CMK (cell line): ENCODE measurements at regions not wholly inside any gene's neighbourhood (a gene's known extent, or its start where the extent isn't known, plus 50 kb on each side); places are given as distances from the start of the nearest gene placed in this dataset.
"Not testable (repeated sequence)": the region's sequence is repeated elsewhere in the genome, so short reads cannot be mapped to it uniquely, and the experiment has no call there.

ENCODE experiments used
- DNase-seq: peaks from one replicate; pipeline ENCODE4 v3.0.0-alpha.2; 2010; ENCODE audit warnings: low read depth

DNA sequence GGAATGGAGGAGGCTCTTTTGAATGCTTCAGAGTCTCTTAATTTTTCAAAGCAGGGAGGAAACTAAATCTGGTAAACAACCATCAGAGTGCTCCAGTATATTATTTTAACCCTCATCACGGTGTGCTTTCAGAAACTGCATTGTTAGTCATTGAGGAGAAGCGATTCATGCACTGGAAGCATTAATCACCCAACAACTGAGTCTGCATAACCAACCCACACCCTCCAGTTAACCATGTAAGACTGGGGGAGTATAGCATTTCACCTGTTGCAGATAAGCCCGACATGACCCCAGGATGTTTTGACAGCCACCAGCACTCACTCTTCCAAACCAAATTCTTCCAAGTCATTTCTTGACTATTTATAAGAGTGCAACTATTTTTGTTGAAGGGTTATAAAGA lies 257.6 kb downstream of the GATA3 start:
- no peak for DNase-seq

DNA sequence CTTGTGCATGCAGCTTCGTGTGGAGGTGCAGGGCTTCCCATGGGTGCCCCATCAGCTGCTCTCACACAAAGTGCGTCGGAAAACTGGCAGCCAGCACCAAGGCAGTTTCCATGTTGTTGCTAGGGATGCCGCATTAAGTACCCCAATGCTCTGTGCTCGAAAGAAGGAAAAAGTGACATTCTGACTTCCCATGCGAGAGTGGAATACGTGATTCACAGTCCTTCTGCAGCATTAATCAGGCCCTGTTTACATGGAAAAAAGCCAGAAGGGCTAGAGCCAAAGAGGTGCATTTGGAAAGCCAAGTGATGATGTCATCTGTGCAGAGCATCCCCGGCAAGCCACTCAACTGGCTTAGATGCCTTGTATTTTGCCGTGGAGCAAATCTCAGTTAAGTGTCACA lies 258.3 kb downstream of the GATA3 start:
- DNase-seq: no peak

DNA sequence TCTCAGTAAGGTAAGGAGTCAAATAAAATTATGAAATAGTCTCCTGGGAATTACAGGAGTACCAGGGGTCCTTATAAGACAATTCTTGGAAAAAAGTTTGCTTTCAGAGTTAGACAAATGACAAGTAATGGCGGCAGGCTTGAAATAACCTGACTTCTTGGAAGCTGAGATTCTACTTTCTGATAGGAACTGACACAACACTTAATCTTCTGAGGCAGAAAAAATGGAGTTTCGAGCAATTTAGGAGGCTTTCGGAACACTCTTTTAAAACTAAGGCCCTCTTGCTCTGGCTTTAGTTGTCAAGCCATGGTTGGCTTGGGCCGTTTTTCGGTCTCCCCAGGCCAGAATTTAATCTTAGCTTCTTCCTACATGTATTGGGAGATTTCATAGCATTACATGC lies 260.0 kb downstream of the GATA3 start:
- DNase-seq: no peak

DNA sequence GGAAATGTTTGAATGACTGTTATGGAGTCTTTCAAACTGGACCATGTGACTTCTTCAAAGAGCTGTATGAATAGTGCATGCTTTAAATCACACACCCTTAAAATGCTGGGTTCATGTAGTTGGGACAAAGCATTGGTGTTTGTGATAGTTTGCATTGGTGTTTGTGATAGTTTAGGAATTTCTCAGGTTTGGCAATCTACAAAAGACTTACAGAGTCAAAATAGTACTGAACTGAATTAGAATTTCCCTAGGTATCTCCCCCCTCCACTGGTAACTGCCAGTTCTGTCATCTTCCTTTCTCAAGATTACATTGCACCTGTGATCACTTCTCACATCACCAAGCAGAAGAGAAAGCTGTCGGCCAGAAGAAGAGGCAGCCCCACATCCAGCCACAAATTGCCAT lies 261.1 kb downstream of the GATA3 start:
- no peak for DNase-seq

DNA sequence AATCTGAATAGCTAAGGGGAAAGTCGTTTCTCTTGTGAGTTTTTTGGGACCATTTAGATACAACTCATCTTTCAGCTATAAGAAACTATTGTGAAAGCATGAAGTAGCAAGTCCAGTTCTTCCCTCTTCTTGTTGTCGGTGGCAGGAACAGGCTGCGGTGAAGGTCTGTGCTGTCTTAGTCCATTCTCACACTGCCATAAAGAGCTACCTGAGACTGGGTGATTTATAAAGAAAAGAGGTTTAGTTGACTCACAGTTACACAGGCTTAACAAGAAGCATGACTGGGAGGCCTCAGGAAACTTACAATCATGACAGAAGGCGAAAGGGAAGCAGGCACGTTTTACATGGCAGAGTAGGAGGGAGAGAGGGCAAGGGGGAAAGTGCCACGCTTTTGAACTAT lies 261.8 kb downstream of the GATA3 start:
- DNase-seq: no peak

DNA sequence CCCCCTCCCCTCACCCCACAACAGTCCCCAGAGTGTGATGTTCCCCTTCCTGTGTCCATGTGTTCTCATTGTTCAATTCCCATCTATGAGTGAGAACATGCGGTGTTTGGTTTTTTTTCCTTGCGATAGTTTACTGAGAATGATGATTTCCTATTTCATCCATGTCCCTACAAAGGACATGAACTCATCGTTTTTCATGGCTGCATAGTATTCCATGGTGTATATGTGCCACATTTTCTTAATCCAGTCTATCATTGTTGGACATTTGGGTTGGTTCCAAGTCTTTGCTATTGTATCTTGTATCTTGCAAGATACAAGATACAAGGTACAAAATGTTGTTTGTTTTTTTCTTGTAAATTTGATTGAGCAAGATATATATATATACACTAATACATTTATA lies 263.9 kb downstream of the GATA3 start:
- DNase-seq: not testable (repeated sequence)

DNA sequence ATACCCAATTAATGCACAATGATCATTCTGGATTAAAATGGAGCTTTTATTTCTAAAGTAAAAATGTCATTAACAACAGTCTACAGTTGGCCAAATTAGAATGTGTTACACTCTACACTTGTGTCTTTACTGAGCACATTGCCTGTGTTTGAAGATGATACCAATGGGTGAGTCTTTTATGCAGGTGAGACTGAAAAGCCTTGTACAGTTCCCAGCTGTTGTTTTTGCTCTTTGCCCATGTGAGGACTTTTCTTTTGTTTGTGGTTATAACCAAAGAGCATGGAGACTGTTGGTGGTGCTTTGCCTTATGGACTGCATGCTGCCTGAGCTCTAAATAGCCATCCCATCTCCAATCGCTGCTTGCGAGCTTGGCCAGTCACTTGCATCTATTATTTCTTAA lies 264.5 kb downstream of the GATA3 start:
- no peak for DNase-seq

DNA sequence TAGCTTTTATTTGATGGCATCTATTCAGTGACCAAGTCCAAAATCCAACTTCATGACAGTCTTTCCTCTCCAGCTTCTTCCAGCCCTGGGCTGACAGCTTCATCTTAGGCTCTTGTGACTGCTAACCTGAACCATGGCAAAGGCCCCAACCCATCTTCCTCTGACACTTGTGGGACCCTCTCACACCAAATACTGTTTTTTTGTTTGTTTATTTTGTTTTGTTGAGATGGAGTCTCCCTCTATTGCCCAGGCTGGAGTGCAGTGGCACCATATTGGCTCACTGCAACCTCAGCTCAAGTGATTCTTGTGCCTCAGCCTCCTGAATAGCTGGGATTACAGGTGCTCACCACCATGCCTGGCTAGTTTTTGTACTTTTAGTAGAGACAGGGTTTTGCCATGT lies 265.2 kb downstream of the GATA3 start:
- no peak for DNase-seq

DNA sequence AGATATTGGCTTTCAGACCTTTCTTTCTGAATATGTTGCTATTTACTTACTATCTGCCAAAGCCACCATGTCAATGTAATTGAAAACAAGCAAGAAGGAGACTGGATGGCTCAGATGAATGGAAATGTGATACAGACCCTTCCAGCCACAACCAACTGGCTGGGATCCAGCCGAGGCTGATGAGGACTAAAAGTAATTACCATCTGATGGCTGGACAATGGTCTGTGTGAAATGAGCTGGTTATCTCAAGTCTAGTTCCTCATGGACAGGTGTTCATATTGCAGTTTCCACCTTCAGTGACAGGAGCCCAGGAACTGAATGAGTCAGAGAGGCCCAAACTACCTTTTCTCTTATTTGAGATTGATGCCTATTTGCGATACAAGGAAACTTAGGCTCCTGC lies 267.5 kb downstream of the GATA3 start:
- no peak for DNase-seq

DNA sequence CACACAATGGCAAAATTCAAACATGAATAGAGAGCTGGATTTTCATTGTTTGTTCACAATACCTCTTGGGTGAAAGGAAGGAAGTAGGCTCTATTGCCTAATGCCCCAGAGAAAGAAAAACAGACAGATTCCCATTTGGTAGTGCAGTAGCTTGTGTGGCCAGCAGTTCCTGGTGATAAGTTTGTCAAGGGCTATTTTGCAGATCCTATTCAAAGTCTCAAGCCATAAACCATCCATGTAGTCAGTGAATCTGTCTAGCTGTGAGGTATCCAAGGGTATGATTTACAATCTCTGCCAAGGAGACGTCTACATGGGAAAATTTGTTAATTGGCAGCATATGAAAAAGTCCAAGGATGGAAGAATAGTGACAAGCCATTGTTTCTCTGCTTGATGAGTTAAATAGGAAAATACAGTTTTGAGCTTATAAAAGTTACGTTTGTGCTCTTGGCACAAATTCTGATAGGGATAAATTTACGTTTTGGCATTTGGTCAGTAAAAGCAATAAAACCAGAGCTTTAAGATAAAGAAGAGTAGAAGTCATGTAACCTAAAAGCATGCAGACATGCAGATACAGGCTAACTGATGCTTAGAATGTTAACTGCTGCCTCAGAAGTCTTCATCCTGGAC lies 269.1 kb downstream of the GATA3 start:
- no peak for DNase-seq

DNA sequence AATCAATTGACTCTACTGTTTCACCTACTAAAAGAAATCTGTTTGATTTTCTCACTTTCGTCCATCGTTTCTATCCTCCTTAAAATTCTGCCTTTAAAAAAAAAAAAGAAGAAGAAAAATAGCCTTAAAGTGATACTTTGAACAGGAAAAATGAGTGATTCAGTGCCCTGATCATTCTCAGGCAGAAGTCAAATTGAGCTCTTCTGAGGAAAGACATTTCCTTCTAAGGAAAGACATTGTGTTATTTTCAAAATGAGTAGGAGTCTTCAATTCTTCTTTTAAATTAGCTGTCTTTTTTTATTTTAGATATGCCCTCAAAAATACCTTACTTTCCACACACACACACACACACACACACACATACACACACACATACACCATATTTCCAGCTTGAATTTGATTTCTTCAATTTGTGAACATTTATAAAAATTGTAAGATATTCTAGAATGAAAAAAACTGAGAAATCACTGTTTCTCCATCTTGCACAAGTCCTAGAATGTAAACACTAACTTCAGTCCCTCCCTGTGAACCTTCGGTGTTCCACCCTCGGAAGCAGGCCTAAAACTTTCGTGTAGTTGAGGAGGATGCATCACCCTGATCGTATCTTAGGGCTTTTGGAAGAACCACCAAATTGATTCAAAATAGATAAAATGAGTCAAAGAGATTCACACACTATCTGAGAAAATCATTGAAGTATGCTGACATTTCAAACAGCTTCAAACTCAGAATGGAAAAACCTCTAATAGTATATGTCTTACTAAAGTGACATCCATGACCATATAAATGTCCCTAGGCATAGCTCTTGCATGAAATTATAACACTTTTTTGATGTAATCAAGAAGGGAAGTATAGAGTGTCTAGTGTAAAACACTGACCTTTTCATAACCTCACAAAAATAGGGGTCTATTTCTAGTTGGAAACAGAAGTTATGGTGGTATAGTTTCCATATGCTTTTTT lies 270.8 kb downstream of the GATA3 start:
- no peak for DNase-seq

DNA sequence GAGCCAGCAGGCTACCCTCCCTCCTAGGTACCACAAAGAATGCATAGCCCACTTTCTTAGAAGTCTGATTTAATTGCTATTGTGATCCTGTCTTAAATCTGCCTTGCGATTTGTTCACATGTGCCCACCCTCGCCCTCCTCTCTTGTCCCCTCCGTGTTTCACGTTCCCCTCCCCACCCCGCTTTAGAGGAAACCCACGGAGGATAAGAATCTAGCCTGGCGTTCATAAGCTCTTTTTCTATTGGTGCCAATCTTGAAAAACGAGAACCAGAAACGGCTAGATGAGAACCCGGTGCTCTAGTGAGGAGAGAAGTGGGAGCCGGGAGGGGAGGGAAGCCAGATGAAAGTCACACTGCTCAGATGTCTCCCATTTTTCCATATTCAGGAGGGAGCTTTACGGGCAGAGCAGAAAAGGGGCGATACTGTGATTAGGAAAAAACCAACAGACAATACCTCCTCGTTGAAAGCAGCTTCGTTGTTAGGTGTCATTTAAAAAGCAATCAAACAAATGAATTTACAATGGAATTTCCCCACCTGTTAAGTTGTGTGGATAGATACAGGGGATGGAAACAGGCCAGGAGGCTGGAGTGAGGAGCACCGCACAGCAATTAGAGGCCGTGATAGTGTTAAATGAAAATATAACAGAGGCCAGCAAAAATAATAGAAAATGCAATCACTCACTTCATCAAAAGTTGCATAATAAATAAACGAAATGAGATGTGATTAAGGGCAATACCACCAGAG lies 272.1 kb downstream of the GATA3 start:
- DNase-seq: no peak

DNA sequence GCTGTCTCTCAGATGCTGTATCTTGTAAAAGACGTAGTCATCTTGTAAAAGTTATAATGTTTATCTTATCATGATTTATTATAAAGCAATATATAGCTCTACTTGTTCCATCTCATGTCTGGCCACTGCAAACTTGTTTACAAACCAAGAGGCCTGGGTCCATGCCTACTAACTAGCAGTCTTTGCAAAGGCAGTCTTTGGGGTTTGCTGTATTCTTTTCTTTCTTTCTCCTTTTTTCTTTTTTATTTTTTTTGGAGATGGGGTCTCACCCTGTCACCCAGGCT lies 272.6 kb downstream of the GATA3 start:
- DNase-seq: no peak

DNA sequence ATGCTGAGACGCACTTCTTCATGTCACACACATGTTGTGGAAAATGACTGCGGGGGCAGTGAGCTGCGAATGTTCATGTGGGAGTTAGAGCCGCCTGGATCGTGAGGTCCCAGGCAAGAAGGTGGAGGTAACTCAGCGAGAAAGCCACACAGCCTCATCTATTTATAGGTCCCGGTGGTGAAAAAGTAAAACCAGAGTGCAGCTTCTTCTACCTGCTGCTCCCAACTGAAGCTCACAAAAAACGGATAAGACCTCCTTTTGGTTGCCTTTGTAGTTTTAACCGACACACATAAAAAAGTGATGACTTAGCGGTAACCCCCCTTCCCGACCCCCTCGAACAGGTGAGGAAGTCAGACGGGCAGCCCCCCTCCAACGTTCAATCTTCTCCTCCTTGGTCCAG lies 276.9 kb downstream of the GATA3 start:
- no peak for DNase-seq

DNA sequence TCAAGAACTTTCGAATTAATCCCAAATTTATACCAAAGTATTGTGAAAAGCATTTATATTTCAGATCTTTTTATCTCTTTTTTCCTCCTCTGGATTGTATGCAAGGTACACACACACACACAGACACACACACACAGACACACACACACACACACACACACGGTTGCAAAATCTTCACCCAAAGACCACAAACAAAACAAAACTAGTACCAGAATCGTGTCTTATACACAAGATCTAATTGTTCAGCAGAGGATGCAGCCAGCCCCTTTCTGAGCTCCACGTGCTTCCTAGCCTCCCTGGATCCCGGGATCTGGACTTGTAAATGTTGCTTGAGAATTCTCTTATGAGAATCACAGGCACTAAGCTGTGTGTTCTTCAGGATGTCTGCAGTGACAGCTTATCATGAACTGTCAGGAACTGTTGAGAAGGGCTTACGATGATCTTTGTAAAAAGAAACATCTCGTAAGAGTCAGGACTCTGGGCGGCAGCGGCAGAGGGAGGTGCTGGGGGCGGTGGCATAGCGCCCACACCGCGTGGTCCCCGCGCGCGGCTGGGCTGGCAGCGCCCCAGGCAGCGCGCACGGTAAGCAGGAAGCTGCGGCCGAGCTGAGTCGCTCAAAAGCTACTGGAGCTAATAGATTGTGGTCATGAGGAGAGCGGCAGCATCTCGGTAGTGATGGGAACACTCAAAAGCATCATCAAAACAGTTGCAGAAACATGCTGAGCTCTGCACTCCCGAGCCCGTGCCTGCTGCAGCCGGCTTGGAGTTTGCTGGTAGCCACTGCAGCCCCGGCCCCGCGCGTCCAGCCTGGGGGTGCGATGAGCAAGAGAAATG lies 277.6 kb downstream of the GATA3 start:
- DNase-seq: no peak

DNA sequence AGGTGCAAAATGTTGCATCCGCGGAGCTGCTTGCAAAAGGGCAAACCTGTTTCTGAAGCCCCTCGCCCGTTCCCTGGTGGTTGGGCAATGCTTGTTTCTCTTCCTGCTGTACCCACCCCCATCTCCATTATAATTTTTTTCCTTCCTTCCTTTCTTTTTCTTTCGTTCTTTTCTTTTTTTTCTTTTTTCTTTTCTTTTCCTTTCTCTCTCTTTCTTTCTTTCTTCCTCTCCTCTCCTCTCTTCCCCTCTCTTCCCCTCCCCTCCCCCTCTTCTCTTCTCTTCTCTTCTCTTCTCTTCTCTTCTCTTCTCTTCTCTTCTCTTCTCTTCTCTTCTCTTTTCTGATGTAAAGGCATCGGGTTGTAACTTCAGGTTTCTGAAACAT lies 278.2 kb downstream of the GATA3 start:
- DNase-seq: no peak

DNA sequence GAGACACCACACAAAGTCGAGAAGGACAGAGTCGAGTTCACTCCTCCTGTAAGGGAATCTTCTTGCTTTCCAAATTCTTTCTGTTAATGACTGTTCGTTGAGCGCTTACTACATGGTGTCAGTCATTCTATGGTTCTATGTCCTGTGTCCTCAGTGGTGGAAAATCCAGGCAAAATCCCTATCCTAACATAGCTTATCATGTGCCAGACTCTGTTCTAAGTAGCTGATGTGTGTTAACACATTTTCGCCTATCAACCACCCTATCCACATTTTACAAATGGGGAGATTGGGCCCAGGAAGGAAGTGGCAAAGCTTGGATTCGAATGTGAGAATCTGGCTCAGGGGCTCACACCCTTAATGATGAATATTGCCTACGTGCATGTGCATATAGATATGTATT lies 280.1 kb downstream of the GATA3 start:
- no peak for DNase-seq

DNA sequence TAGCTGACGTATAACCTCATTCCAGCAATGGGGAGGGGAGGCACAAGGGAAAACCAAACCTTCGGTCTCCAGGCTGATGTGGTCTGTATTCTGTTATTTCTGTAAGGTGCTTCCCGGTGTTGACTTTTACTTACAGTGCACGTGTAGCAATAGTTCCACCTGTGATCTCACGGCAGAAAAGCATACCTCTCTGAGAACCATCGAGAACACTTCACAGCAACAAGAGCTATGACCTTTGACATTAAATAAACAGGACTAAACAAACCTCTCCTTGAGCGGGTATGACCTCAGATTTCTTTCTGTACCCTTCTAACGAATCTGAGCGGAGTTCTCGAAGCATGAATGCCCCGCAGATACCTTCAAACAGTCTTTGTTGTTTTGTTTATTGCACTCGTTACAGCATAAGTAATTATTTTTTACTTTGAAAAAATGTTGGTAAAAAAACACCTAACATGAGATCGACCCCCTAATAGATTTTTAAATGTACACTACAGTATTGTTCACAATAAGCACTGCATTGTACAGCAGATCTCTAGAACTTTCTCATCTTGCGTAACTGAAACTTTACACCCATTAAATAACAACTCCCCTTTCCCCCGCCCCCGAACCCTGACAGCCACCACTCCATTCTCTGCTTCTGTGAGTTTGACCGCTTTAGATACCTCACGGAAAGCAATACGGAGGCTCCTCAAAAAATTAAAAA lies 282.3 kb downstream of the GATA3 start:
- no peak for DNase-seq

DNA sequence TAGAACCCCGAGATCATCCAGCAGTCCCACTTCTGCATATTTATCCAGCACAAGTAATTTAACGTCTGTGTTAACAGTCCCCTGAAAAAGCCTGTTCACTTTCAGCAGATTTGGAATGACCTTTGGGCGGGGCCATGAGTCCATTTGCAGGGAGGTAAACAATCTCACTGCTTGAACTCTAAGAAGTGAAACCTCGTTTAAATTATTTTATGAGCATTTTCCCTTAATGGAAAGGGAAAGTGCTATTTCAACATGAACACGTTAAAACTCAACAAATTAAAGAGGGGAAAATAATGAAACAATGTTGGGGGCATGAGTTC lies 282.8 kb downstream of the GATA3 start:
- DNase-seq: no peak

DNA sequence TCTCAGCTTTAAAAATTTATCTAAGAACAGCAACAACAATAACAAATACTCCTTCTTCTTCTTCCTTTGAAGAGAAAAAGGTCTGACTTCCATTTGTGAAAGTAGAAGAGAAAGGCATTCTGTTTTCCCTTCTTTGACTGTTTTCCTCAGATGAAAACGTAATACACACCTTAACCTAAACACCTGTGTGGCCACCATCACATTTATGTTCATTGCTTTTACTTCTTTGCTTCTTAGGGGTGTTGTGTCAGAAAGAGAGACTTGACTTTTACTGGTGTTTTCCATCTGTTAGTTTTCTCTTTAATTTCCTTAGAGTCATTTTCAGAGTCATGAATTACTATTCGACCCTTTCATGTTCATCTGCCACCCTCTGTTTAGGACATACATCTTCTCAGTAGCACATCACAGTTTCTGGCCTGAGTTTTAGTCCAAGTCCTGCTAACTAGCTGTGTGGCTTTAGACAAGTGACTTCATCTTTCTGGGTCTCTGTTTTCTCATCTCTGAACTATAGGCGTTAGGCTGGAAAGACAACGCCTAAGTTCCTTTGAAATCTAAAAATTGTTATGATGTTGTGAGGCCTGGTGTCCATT lies 283.8 kb downstream of the GATA3 start:
- no peak for DNase-seq

DNA sequence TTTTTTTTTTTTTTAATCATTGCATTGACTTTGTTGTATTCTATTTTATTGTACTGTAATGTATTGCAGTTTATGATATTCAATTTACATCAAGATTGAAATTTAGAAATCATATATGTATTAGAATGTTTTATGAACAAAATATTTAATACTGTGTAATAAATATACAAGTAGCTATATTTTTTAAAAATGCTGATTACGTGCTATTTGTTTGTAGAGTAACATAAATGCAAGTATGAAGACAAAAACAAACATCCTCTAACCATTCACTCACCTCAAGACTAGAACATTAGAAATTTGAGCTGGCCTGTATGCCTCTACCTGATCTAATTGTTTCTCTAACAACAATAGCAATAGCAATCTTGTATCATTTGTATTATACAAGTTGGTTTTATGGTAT lies 290.3 kb downstream of the GATA3 start:
- no peak for DNase-seq

DNA sequence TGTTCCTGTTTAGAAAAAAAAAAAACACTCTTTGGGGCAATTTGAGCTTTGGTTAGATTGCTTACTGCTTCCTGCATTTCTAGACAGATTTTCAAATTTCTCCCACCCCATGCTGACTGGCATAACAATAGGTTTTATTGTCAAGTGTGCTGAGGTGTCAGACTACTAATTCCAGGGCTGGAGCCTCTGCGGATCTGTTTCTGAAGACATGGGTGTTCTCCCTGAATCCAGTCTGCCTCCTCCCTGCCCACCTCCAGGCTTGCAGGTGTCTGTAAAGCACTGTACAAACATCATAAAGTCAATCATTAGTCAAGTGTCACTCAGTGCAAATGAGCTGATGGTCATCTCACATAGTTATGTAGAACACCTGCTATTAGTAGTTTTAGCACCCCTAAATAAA lies 292.4 kb downstream of the GATA3 start:
- no peak for DNase-seq
